Activated CD8-positive, alpha-beta memory T cell treated with anti-CD3 and anti-CD28 coated beads, Interleukin-2, amount 50 U/mL, for 4 hours (primary cell): ENCODE measurements at regions not wholly inside any gene's neighbourhood (a gene's known extent, or its start where the extent isn't known, plus 50 kb on each side); places are given as distances from the start of the nearest gene placed in this dataset.

Experiments used
- DNase-seq: peaks from one replicate; pipeline ENCODE4 v3.0.0-alpha.2; 2020

DNA sequence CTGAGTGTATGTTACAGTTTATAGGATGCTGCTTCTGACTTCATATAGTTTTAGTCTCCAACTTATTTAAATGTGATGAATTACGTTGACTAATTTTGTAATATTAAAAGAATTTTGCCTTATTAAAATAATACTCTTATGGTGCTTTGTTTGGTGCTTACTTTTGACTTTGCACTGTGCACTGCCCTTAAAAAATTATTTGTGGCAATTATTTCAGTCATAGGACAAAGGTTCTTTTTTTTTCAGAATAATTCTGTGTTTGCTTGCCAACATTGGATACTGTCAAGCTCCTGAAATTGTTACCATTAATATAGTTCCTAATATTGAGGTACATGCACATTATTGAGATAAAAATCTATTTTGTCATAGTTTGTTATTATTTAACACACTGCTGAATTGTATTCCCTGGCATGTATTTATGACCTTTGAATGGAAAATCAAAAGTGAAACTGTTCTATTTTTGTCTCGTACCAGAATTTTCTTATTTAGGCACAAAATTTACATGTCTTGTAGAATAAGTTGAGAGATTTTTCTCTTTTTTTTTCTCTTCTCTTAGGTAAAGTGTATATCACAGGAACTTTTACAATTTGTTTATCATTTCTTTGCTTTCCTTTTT, 572.8 kb upstream of the KLHL29 start:
- DNase-seq, result no peak

DNA sequence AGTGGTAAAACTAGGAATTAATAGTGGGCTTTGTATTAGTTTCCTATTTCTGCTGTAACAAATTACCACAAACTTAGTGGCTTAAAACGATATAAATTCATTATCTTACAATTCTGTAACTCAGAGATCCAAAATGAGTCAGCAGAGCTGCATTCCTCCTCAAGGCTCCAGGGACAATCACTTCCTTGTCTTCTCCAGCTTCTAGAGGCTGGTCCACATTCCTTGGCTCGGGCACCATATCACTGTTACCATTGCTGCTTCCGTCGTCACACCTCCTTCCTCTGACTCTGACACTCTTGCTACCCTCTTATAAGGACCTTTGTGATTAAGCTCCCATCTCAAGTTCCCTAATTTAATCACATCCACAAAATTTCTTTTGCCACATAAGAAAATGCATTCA, 567.8 kb upstream of the KLHL29 start:
- DNase-seq, result no peak

DNA sequence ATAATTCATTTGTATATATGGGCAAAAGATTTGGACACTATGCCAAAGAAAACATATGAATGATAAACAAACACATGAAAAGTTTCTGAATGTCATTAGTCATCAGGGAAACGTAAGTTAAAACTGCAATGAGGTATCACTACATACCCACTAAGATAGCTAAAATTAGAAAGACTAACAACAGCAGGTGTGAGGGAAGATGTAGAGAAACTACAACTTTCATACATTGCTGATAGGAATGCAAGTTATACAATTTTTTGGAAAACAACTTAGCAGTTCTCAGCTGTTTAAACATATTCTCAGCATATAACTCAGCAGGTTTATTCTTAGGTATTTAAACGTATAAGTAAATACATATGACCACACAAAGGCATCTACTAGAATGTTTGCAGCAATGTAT, 563.5 kb upstream of the KLHL29 start:
- no peak for DNase-seq

DNA sequence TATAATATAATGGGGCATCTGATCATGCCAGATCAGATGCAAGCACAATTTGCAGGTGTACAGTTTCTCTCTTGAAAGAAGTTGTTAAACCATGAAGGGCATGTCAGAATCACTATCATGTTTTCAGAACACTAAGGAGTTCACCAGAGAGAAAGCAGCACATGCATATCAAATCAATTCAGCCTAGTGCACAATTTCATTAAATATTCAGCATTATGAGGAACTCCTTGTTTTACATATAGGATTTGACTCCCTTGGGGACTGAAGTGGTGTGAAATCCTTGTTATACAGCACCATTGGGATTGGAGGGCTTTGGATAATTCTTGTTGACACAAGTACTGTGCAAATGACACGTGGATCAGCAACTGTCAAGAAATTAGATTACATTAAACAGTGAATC, 562.1 kb upstream of the KLHL29 start:
- DNase-seq, result no peak

DNA sequence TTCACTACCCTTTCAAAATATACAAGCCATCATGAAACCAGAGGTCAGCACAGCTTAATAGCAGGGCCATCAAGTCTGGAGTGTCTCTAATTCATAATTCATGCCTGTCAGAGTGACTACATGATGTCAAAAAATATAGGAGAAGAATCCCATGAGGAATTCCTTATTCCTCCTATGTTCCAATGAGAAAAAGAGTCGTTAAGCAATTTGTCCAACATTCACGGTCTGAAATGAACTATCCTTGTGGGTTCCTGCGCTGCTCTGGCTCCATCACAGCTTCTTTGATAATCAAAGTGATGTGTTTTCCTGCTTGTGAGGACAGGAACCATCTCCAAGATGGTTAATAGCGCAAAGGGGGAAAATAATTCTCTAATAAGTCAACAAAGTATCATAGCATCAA, 560.4 kb upstream of the KLHL29 start:
- DNase-seq, result no peak

DNA sequence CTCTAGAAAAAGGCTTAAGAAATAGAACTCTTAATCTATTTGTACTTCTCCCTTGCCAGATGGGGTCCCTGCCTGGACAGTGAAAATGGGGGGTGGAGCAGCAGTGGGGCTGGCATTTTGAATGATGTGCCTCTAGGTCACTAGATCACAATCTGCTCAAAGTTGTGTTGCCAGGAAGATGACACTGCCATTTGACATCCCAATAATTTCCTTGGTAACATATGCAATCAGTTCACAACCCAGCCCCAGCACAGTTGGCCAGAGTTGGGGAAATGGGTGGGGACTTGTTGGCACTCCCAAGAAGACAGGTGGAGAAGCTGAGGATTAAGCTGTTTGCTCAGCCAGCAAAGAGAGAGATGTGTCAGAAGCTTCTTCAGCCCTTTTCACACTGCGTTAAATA, 558.3 kb upstream of the KLHL29 start:
- DNase-seq, result no peak

DNA sequence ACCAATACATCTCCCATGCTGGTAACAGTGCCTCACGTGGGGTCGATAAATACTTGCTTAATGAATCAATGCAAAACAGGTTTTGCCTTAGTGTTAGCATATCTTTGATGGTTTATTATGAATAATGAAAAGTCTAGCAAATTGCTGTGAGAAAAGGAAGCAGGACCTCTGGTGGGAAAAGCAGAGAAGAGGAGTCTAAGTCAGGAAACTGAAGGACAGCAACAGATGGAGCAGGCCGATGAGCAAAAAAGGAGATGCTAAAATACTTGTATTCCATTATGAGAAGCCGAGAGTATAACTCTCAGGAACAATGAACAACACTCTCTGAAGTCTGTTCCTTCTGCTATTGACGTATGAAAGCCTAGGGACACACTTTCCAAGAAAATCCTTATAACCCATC, 555.2 kb upstream of the KLHL29 start:
- no peak for DNase-seq

DNA sequence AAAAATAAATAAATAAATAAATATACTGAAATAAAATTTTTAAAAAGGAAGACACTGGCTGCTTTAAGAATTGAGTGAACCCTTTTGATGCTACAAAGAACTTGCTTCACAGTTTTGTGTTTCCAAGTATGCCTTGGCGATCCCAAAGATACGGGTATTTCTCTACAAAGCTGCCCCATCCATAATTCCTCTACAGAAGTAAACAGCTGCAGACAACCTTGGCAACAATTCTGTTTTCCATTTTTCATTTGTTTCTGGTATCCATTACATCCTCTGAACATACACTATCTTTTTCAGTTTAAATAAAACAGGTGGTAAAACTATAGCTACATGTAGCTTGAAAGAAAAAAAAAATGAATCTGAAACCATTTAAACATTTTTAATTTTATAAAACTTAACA, 552.8 kb upstream of the KLHL29 start:
- DNase-seq, result no peak

DNA sequence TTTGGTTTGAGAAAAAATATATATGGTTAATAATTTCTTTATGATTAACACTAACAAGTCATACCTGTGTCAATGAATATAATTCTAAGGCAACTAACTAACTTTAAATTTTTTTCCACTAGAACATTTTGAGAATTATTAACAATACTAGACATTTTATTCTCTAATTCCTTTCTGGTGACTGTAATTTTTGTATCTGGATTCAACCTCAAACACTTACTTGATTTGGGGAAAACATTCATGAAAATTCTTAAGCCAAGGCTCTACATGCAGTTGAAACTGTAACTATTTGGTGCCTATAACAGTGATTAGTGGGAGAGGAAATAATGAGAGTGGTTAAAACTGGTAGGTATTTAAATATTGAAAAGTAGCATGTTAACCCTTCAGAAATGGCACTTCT, 546.5 kb upstream of the KLHL29 start:
- DNase-seq, result no peak

DNA sequence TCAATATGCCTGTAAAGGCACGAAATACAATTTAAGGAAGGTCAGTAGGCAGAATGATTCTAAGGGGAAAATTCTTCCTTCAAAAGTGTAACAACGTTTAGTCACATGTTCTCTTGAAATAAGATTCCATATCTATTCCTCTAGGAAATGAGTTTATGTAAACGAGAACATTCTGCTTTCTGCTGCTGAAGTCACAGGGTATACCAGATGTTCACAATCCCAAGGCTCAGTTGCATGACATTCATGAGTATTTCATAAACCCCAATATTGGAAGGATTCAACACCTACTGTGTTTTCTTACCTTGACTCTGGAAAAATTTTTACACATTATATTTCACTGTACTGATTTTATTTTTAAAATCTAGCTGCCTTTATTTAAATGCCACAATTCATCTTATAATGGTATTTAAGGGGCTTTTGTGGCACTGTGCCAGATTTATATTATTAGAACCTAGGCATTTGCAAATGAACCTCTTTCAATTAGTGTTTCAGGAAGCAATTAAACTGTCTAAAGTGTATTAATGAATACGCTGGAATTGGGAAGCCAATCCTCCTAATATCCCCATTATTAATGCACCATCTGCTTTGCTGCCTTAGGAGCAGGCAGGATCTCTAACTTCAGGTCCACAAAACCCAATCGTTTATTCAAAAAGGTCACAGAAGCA, 542.6 kb upstream of the KLHL29 start:
- no peak for DNase-seq

DNA sequence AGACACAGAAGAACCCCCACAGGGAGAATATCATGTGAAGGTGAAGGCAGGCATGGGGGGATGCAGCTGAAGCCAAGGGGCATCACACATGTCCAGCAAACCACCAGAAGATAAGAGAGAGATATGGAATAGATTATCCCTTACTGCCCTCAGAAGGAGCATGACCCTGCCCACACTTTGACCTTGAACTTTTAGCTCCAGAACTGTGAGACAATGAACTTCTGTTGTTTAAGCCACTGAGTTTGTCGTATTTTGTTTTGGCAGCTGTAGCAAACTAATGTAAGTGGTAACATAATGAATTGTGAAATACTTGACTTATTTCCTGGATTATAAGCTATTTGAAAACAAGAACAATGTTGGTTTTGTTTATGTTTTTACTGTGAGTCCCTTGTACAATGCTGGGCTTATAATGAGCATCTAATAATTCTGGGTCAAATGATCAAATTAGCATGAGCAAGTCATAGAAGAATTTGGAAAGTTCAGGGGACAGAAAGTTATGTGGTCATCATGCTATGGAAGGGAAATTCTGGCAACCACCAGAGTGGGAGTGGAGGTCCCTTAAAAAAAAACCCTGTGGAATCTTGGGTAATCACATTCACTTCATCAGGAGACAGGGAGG, 541.0 kb upstream of the KLHL29 start:
- no peak for DNase-seq

DNA sequence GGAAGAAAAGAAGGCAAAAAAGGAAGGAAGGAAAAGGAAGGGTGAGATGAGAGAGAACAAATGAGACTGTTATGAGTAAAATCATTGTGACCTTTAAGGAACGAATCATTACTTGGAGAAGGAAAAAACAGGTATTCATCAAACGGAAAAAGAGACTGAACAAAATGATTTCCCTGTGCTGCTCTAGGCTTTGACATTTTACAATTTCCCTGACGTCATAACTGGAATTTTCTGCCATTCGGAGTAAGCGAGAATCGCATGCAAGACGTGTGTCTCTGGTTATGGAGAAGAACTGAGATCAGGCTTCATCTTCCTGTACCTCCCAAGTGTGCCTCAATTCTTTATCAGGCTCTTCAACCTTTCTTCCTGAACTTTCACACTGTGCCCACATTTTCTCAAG, 534.7 kb upstream of the KLHL29 start:
- DNase-seq, result no peak

DNA sequence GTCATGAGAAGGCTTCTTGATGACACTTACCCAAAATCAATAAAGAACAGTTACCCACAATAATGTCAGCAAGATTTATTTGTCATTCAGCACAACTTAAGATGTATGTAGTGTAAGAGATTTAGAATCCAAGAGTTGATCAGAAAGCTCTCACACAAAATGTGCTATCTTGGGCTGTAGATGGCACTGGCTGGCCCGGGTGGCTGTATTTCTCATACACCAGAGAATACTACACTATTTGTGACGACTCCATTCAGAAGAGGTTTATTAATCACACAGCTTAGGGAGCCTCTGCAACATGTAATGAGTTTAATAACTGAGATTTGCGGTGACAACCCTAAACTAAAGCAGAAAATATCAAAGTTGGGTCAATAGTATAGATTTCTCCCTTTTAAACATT, 530.4 kb upstream of the KLHL29 start:
- DNase-seq, result no peak

DNA sequence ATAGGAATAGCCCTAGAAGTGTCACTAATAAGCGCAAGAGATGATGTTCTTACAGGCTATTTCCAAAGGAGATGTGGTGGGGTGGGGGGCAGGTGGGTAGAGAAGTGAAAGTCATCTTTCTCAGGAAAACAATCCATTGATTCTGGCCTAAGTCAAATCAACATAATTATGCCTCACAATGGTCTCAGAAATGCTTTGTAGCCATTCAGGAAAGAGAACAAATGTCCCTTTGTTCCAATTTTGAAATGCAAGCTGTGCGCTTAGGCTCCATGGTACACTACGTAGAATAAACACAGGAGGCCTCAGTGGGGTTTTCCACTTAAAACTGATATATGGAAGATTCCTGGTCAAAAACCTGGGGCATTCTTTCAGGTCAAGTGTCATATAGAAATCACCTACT, 529.9 kb upstream of the KLHL29 start:
- no peak for DNase-seq

DNA sequence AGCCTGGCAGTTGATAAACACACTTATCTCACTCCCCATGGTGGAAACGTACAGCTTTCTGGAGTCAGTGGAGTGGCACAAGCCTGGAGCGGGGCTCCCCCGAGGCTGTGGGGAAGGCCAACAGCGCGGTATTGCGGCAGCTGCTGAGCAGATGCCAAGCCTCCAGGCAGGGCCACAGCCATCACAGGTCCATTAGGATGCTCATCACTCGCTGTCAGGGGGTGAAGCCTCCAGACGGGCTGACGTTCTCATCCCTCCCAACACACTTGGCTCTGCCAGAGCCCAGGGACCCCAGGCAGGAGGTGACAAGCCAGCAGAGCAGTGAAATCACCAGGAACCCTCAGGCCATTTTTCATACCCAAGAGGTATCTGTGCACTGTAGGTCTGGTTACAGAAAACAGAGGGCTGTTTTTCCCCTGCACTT, 529.2 kb upstream of the KLHL29 start:
- no peak for DNase-seq

DNA sequence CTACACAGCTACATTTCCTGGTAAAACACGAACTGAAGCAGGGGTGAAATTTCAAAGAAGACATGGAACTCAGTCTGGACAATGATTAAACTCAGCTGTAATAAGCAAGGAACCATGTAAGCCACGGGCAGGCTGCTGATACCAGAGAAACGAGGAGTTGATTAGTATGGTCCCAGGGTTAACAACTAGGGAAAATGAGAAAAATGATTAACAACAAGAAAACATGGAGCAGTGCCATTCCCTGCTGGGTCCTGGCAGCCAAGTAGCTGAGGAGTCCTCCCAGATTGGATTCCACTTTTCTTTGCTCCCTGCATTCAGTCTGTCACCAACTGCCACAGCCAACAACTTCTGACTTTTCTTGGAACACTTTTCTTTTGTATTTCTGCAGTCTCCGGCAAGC, 517.0 kb upstream of the KLHL29 start:
- DNase-seq, result no peak

DNA sequence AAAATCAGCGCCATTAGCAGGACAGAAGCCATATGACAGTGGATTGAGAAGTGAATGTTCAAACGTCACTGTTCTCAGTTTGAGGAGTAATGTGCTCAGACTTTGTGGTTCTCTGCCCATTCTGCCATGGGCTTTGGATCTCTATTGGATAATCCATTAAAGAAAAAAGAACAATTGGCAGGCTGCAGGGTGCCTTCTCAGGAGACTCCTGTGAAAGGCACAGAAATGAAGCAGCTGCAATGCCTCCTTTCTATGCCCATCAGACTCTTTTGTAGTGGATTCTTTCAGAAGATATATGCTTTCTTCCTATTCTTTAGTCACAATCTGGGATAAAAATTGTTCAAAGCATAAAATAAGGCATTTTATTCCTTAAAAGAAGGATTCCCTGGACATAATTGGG, 506.9 kb upstream of the KLHL29 start:
- no peak for DNase-seq

DNA sequence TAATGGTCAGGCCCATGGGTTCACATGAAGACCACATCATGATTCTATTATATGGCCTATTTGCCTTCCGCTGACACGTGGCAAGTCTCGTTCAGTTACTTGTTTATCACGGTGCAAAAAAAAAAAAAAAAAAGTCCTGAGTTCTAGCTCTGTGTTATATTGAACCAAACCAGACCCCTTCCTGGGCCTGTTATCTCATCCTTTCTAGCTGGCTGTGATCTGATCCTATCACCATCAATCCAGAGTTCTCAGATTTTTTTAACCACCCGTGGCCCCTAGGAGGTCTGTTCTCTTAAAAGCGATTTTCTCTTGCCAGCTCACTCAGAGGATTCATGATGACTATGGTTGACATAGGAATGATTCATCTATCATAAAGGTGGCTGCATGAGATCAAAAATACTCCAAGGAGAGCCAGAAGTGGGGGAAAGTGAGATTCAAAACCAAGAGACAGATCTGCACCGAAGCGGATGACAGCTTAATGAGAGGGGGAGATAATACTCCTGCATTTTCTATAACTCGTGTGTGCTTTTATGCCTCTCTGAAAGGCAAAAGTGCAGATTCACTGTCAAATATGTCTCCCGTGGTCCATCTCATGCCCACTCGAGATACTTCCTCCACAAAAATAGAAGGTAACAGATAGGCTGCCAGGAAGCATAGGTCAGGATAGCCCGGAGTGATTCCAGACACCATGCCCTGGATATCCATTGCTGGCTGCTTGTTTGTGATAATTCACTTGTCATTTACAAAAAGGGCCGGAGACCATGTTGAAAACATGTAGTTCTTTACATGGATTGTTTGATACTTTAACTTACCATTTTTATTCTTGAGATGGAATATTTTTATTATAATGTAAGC, 505.7 kb upstream of the KLHL29 start:
- no peak for DNase-seq

DNA sequence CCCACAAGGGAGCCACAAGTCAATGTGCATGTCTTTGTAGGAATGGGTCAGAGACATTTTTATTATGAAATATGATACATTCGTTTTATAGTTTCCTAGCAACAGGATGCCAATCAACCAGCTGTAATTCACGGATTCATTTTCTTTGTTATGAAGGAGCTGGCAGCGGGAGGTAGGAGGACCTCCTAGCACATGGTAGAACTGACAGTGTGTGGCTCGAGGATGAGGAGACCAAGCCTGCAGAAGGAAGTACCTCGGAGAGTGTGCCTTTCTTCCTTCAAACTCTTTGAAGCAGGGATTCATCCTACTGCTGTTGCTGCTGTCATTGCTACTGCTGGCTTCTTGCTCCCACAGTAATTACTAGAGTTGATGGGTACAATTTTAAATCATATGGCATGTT, 504.8 kb upstream of the KLHL29 start:
- no peak for DNase-seq

DNA sequence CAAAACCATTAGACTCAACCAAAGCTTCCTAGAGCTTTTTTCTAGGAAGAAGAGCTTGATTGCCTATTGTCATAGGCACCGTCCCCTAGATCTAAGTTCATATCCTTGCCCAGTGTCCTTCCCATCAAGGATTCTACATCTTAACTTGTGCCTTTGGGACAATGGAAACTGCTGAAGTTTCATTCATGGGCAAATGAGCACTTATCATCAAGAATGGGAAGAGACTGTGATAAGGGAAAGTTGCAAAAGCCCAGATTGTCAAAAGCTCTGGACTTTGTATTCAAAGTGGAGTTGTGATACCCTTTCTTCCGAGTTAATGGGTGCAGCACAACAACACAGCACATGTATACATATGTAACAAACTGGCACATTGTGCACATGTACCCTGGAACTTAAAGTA, 503.0 kb upstream of the KLHL29 start:
- DNase-seq, result no peak

DNA sequence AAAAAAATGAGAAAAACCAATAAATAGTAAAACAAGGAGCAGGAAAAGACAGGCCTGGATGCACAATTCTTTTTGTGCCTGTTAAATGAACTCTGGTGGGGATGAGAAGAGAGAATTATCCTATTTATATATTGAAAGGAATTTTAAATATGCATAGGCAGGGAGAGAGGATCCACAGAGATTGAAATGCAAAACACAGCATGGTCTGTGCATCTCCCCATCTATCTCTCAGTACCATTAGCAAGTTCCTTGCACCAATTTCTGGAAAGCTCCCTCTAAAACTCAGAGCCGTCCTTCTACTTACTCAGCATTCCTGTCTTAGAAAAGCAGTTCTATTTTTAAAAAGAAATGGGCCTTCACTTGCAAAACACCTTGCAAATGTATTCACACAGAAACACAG, 502.3 kb upstream of the KLHL29 start:
- no peak for DNase-seq

DNA sequence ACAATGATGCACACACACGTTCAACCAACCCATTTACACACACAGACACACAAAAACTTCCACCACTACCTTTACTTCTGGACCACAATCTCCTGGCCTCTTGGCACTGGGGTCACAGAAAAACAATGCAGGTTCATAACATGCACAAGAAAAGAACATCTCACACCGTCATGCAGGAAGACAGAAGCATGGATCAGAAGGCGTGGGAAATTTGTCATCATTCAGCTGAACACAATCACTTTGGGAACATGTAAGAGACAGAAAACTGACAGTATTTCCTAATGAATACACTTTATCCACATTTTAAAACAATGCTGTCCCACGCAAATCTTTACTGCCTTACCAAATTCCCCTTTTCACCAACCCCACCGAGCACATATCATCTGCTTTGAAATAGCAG, 501.9 kb upstream of the KLHL29 start:
- DNase-seq, result no peak

DNA sequence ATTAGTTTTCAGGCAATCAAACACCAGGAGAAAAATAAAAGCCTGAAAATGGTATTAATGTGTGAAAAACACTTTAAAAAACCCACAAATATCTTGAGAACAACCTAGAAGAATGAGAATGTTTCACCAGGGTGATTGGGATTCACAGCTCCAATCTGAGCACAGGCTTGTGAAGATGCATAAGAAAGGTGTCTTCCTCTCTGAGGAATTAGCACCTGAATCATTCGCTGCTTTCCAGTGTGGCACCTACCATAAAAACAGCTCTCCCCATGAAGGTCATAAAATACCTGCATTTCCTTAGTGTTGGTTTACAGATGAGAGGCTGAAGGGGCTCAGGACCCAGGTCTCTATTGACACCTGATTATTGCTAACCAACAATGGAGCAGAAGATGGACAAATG, 499.7 kb upstream of the KLHL29 start:
- no peak for DNase-seq

DNA sequence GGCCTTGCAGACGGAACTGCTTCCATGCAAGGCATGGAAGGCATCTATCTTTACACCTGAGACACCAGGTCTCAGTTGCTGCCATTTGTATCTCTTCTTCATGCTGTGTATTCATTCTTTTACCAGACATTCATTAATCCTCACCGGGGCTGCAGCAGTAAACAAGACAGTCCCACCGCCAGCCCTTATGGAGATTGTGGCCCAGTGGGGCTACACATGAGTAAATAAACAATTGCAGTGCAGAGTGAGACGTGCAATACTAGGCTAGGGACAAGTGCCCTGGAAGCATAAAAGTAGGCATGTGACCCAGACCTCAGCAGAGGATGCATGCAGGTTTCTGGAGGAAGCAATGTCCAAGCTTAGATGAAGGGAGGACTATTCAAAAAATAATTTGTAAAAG, 497.6 kb upstream of the KLHL29 start:
- no peak for DNase-seq
